Endothelial cell of umbilical vein (primary cell): ENCODE measurements at regions not wholly inside any gene's neighbourhood (a gene's known extent, or its start where the extent isn't known, plus 50 kb on each side); places are given as distances from the start of the nearest gene placed in this dataset.

Experiments used
- CTCF ChIP-seq, 2 donors: IDR thresholded peaks; 1 replicate in 1 of 2; 2 replicates in 1 of 2; pipeline ENCODE4 v1.5.1; 2011; ENCODE audit warnings: low read length in 2 of 2, mild to moderate bottlenecking in 2 of 2, moderate library complexity in 2 of 2, control low read depth in 1 of 2, inconsistent platforms in 1 of 2, low read depth in 1 of 2; ENCODE audit not compliant: insufficient read depth in 1 of 2; ENCODE audit errors: extremely low read depth in 1 of 2
- EZH2 ChIP-seq: IDR thresholded peaks from 2 replicates; pipeline ENCODE4 v1.6.1; 2012; ENCODE audit warnings: borderline replicate concordance, low read depth, mild to moderate bottlenecking, moderate library complexity, low read length, inconsistent platforms; ENCODE audit not compliant: severe bottlenecking
- FOS ChIP-seq: IDR thresholded peaks from 2 replicates; pipeline ENCODE4 v1.6.1; 2011; ENCODE audit warnings: mild to moderate bottlenecking, low read length, moderate library complexity, borderline replicate concordance; ENCODE audit not compliant: insufficient read depth
- JUN ChIP-seq: IDR thresholded peaks from 2 replicates; pipeline ENCODE4 v1.6.1; 2011; ENCODE audit warnings: borderline replicate concordance, low read depth; ENCODE audit not compliant: insufficient read length, insufficient read depth
- POLR2A ChIP-seq: IDR thresholded peaks from 2 replicates; pipeline ENCODE4 v1.6.1; 2012; ENCODE audit warnings: low read depth, mild to moderate bottlenecking, control low read depth, low read length
- POLR2AphosphoS5 ChIP-seq: IDR thresholded peaks from 2 replicates; pipeline ENCODE4 v1.6.1; 2012; ENCODE audit warnings: low read depth, mild to moderate bottlenecking, control low read depth, low read length, moderate library complexity; ENCODE audit not compliant: insufficient read depth

GRCh38 chr16:86781046-86781445, 202.7 kb downstream of the FOXL1 start:
- no peak for TF ChIP-seq CTCF (IDR thresholded peaks at IDR 0.05; ENCODE audit: extremely low read depth in 1 of 2, insufficient read depth in 1 of 2, low read depth in 1 of 2, low read length in 2 of 2)
- TF ChIP-seq POLR2AphosphoS5 = no peak
- no peak for TF ChIP-seq EZH2
- no peak for TF ChIP-seq POLR2A
- TF ChIP-seq FOS = no peak
- TF ChIP-seq JUN = no peak
